ENCODE measurements at regions not wholly inside any gene's neighbourhood (a gene's known extent, or its start where the extent isn't known, plus 50 kb on each side); places are given as distances from the start of the nearest gene placed in this dataset.
"Not testable (repeated sequence)": the region's sequence is repeated elsewhere in the genome, so short reads cannot be mapped to it uniquely, and the experiment has no call there.

GRCh38 chr1:29625084-29625420 is 388.7 kb downstream of the PTPRU start:
- DNase-seq: no peak
- TF ChIP-seq GATA1 (IDR thresholded peaks at IDR 0.05; ENCODE audit: low read depth, low read length) (no peak), POLR2A (IDR thresholded peaks at IDR 0.05; ENCODE audit: low read length) (no peak)

GRCh38 chr1:29624320-29625083 is 388.2 kb downstream of the PTPRU start:
- TF ChIP-seq GATA1 (IDR thresholded peaks at IDR 0.05; ENCODE audit: low read depth, low read length): no peak

GRCh38 chr1:29623501-29623900 is 387.2 kb downstream of the PTPRU start:
- DNase-seq: no peak
- TF ChIP-seq GATA1 (IDR thresholded peaks at IDR 0.05; ENCODE audit: low read depth, low read length) (no peak), POLR2A (IDR thresholded peaks at IDR 0.05; ENCODE audit: low read length) (no peak)

More at GRCh38 chr1:29624320-29625083, 388.2 kb downstream of the PTPRU start:
- no peak for DNase-seq

GRCh38 chr1:29621826-29622435 is 385.6 kb downstream of the PTPRU start:
- no peak for DNase-seq
- TF ChIP-seq POLR2A (IDR thresholded peaks at IDR 0.05; ENCODE audit: low read length) (no peak), GATA1 (IDR thresholded peaks at IDR 0.05; ENCODE audit: low read depth, low read length) (no peak)

- TF ChIP-seq POLR2A (IDR thresholded peaks at IDR 0.05; ENCODE audit: low read length) (no peak), GATA1 (IDR thresholded peaks at IDR 0.05; ENCODE audit: low read depth, low read length) (no peak)
- DNase-seq: no peak
Observed at GRCh38 chr1:29620631-29621030, 384.3 kb downstream of the PTPRU start.

- TF ChIP-seq GATA1 (IDR thresholded peaks at IDR 0.05; ENCODE audit: low read depth, low read length) (no peak), POLR2A (IDR thresholded peaks at IDR 0.05; ENCODE audit: low read length) (no peak)
- no peak for DNase-seq
Observed at GRCh38 chr1:29607236-29607635, 370.9 kb downstream of the PTPRU start.

GRCh38 chr1:29604796-29605195 is 368.5 kb downstream of the PTPRU start:
- DNase-seq: not testable (repeated sequence)

- TF ChIP-seq POLR2A (IDR thresholded peaks at IDR 0.05; ENCODE audit: low read length) (no peak), GATA1 (IDR thresholded peaks at IDR 0.05; ENCODE audit: low read depth, low read length) (no peak)
- DNase-seq: no peak
Observed at GRCh38 chr1:29603622-29604021, 367.3 kb downstream of the PTPRU start.

- no peak for DNase-seq
- TF ChIP-seq POLR2A (IDR thresholded peaks at IDR 0.05; ENCODE audit: low read length): no peak
- no peak for TF ChIP-seq GATA1 (IDR thresholded peaks at IDR 0.05; ENCODE audit: low read depth, low read length)
Observed at GRCh38 chr1:29602203-29602602, 365.9 kb downstream of the PTPRU start.

- no peak for DNase-seq
- no peak for TF ChIP-seq GATA1 (IDR thresholded peaks at IDR 0.05; ENCODE audit: low read depth, low read length)
- no peak for TF ChIP-seq POLR2A (IDR thresholded peaks at IDR 0.05; ENCODE audit: low read length)
Observed at GRCh38 chr1:29601021-29601420, 364.7 kb downstream of the PTPRU start.

- no peak for DNase-seq
- TF ChIP-seq POLR2A (IDR thresholded peaks at IDR 0.05; ENCODE audit: low read length) (no peak), GATA1 (IDR thresholded peaks at IDR 0.05; ENCODE audit: low read depth, low read length) (no peak)
Observed at GRCh38 chr1:29599826-29600225, 363.5 kb downstream of the PTPRU start.

- no peak for DNase-seq
- TF ChIP-seq POLR2A (IDR thresholded peaks at IDR 0.05; ENCODE audit: low read length) (no peak), GATA1 (IDR thresholded peaks at IDR 0.05; ENCODE audit: low read depth, low read length) (no peak)
Observed at GRCh38 chr1:29599071-29599470, 362.7 kb downstream of the PTPRU start.

- TF ChIP-seq POLR2A (IDR thresholded peaks at IDR 0.05; ENCODE audit: low read length): no peak
- TF ChIP-seq GATA1 (IDR thresholded peaks at IDR 0.05; ENCODE audit: low read depth, low read length): no peak
- DNase-seq: no peak
Observed at GRCh38 chr1:29597861-29598260, 361.5 kb downstream of the PTPRU start.

GRCh38 chr1:29593601-29594382 is 357.5 kb downstream of the PTPRU start:
- TF ChIP-seq GATA1 (IDR thresholded peaks at IDR 0.05; ENCODE audit: low read depth, low read length) (no peak), POLR2A (IDR thresholded peaks at IDR 0.05; ENCODE audit: low read length) (no peak)
- DNase-seq: no peak

GRCh38 chr1:29592731-29593130 is 356.4 kb downstream of the PTPRU start:
- no peak for DNase-seq
- TF ChIP-seq POLR2A (IDR thresholded peaks at IDR 0.05; ENCODE audit: low read length): no peak
- TF ChIP-seq GATA1 (IDR thresholded peaks at IDR 0.05; ENCODE audit: low read depth, low read length): no peak

Data from erythroblast (primary cell).